OCI-LY3 (cell line): ENCODE measurements at regions not wholly inside any gene's neighbourhood (a gene's known extent, or its start where the extent isn't known, plus 50 kb on each side); places are given as distances from the start of the nearest gene placed in this dataset.

ENCODE experiments used
- H2AFZ ChIP-seq: fragments of 200-600, 300-600 bp; shearing (Covaris generic); 2 replicates; pipeline ENCODE4 v1.6.0; 2014; ENCODE audit warnings: antibody characterized with exemption, low read depth, low read length
- H3K27ac ChIP-seq: fragments of 200-600, 300-600 bp; sonication (generic); 2 replicates; pipeline ENCODE4 v1.5.1; 2014; ENCODE audit warnings: mild to moderate bottlenecking, low read length, moderate library complexity, mixed read lengths
- H3K27me3 ChIP-seq: fragments of 200-600, 300-600 bp; sonication (generic); 2 replicates; pipeline ENCODE4 v1.6.1; 2014; ENCODE audit warnings: low read depth, low read length, mixed read lengths
- H3K36me3 ChIP-seq: fragments of 200-600, 300-600 bp; sonication (generic); replicated peaks from 2 replicates; pipeline ENCODE3; 2014; ENCODE audit warnings: low read depth, low read length, mixed read lengths
- H3K4me1 ChIP-seq: fragments of 300-600, 200-600 bp; sonication (generic); 2 replicates; pipeline ENCODE4 v1.6.1; 2014; ENCODE audit warnings: low read length, mixed read lengths
- H3K4me2 ChIP-seq: fragments of 200-600, 300-600 bp; sonication (generic); 2 replicates; pipeline ENCODE4 v1.6.1; 2014; ENCODE audit warnings: low read length, mixed read lengths
- H3K4me3 ChIP-seq: fragments of 300-600, 200-600 bp; sonication (generic); 2 replicates; pipeline ENCODE4 v1.5.1; 2014; ENCODE audit warnings: antibody characterized with exemption, mild to moderate bottlenecking, low read length, moderate library complexity
- H3K79me2 ChIP-seq: fragments of 300-600, 200-600 bp; shearing (Covaris generic); 2 replicates; pipeline ENCODE4 v1.6.1; 2014; ENCODE audit warnings: mild to moderate bottlenecking, low read length, mixed read lengths
- H3K9ac ChIP-seq: fragments of 300-600, 200-600 bp; shearing (Covaris generic); 2 replicates; pipeline ENCODE4 v1.6.0; 2014; ENCODE audit warnings: mild to moderate bottlenecking, low read length, moderate library complexity
- H3K9me3 ChIP-seq: fragments of 200-600, 300-600 bp; shearing (Covaris generic); 2 replicates; pipeline ENCODE4 v1.6.1; 2014; ENCODE audit warnings: low read length, mixed read lengths; ENCODE audit not compliant: insufficient read depth
- H4K20me1 ChIP-seq: fragments of 200-600, 300-600 bp; sonication (generic); 2 replicates; pipeline ENCODE4 v1.6.1; 2016; ENCODE audit warnings: low read length, mixed read lengths; ENCODE audit not compliant: insufficient read depth
- EZH2phosphoT487 ChIP-seq: fragments of 200-600 bp; shearing (Covaris generic); IDR thresholded peaks from 2 replicates; pipeline ENCODE4 v1.6.1; 2018; ENCODE audit warnings: antibody characterized with exemption, mixed run types, low read depth
- TF ChIP-seq, protein P1 (sequence below): fragments of 200-600, 300-600 bp; sonication (generic); IDR thresholded peaks from 2 replicates; pipeline ENCODE4 v1.5.1; 2014; ENCODE audit warnings: antibody characterized with exemption, low read length, low read depth

DNA sequence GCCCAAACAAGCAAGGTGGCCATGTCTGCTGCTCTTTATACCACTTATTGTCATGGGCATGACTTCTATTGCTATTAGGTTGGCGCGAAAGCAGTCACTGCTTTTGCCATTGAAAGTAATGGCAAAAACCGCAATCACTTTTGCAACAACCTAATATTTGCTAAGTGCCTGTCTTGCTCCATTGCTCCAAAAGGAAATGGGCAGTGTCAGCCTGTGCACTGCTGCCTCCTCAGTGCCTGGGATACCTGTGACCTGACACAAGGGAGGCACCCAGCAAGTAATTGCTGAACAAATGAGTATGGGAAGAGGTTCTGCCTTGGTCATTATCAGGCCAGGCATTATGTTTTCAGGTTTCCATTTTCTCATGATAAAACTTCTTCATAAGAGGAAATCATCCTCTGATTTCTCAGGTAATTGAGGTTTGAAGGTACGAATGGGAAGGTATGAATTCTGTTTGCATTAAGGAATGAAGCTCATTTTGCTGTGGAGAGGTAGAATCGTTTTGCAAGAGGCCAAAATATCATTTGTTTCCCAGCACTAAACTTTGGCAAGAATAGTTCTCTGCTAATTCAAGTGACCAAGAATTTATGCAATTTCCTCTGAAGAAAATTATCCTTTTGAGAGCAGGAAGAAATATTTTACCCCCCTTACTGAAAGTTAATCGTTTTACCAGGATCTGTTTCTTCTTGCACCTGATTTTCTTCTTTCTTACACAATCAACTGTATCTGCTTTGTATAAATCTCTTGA lies 128.4 kb upstream of the SPRY2 start:
- Histone ChIP-seq H3K9ac (no peak overlapping the region), H3K27me3 (peaks cover 16% of the 10 kb centered on the region), H4K20me1 (no peaks in the 10 kb centered on the region), H3K36me3 (no peaks in the 10 kb centered on the region), H3K4me2 (no peak overlapping the region), H3K4me1 (no peaks in the 10 kb centered on the region), H3K9me3 (no peaks in the 10 kb centered on the region), H3K4me3 (no peak overlapping the region), H2AFZ (no peak overlapping the region), H3K79me2 (no peaks in the 10 kb centered on the region), H3K27ac (no peak overlapping the region)
- no peak for TF ChIP-seq EZH2phosphoT487
- TF ChIP-seq, protein P1, sequence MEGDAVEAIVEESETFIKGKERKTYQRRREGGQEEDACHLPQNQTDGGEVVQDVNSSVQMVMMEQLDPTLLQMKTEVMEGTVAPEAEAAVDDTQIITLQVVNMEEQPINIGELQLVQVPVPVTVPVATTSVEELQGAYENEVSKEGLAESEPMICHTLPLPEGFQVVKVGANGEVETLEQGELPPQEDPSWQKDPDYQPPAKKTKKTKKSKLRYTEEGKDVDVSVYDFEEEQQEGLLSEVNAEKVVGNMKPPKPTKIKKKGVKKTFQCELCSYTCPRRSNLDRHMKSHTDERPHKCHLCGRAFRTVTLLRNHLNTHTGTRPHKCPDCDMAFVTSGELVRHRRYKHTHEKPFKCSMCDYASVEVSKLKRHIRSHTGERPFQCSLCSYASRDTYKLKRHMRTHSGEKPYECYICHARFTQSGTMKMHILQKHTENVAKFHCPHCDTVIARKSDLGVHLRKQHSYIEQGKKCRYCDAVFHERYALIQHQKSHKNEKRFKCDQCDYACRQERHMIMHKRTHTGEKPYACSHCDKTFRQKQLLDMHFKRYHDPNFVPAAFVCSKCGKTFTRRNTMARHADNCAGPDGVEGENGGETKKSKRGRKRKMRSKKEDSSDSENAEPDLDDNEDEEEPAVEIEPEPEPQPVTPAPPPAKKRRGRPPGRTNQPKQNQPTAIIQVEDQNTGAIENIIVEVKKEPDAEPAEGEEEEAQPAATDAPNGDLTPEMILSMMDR = no peak

DNA sequence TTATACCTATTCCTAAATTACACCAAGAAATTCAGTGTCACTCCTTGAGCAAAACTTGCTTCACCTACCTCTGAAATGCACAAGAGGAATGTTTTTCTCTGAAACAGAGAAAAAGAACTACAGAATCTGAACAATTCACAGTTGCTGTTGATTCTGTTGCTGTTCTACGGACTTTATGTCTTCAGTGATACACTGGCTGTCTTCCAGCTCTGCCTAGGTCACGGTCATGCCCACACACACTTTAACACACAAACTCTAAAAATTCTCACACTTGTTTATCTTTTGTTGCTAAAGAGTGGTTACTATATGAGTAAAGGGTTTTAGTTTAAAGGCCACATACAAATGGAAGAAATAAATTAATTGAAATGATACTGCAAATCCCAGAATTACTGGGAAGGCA lies 124.4 kb upstream of the SPRY2 start:
- H3K9me3 ChIP-seq = no peaks in the 10 kb centered on the region
- H3K36me3 ChIP-seq = no peaks in the 10 kb centered on the region
- H3K4me2 ChIP-seq = no peak overlapping the region
- H3K79me2 ChIP-seq = no peaks in the 10 kb centered on the region
- peaks cover 24% of the 10 kb centered on the region for H3K27me3 ChIP-seq
- no peak overlapping the region for H3K4me3 ChIP-seq
- H3K9ac ChIP-seq = no peak overlapping the region
- H3K27ac ChIP-seq = no peak overlapping the region
- no peak overlapping the region for H2AFZ ChIP-seq
- H3K4me1 ChIP-seq = peaks cover 4% of the 10 kb centered on the region
- TF ChIP-seq, protein P1 = no peak
- no peak for TF ChIP-seq EZH2phosphoT487
- no peaks in the 10 kb centered on the region for H4K20me1 ChIP-seq

DNA sequence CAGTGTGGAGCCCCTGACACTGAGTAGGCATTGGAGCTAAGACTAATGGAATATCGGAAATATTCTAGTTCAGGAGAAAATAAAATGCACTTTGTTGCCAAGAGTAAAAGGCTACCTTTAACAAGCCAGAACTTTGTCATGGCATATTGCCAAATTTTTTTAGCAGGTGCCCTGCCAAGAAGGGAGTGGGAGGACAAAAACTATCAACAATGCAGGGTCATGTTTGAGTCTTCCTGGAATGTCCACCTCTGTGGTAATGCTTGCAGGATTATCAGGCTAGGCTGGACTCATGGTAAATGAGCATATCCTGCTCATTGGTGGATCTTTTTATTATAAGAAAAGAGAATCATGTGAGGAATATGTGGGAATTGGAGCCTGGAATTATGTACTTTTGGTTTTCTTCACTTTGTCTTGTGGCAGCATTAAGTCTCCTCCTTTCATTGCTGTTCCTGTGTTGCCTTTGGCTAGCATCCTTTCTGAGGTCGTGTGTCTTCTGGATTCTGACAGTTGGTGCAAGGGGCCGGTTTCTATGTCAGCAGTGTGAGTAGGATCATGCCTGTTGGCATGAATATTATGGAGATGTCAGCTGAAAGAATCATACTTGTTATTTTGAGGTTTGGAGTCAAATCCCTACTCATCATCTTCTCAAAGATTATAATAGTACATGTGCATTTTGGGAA lies 122.9 kb upstream of the SPRY2 start:
- Histone ChIP-seq H3K9ac (no peak overlapping the region), H3K36me3 (no peaks in the 10 kb centered on the region), H3K4me1 (peaks cover 4% of the 10 kb centered on the region), H3K4me3 (no peak overlapping the region), H3K27me3 (peaks cover 32% of the 10 kb centered on the region), H3K4me2 (no peak overlapping the region), H3K9me3 (no peaks in the 10 kb centered on the region), H2AFZ (no peak overlapping the region), H4K20me1 (no peaks in the 10 kb centered on the region), H3K27ac (no peak overlapping the region), H3K79me2 (no peaks in the 10 kb centered on the region)
- TF ChIP-seq EZH2phosphoT487 = no peak
- TF ChIP-seq, protein P1 = no peak

DNA sequence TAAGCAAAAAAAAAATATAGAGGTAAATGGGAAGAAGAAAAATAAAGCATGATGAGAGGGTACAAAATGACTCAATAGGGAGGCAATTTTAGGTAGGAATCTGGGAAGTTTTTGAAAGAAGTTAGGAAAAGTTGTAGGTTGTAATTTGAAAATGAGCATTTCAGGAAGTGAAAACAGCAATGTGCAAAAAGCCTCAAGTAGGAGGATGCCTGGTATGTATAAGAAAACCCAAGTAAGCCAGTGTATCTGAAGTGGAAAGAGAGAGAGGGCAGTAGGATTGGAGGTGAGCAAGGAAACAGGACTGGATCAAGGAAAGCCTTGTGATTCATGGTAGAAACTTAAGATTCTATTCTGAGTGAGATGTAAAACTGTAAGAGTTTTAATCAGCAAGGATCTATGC lies 121.6 kb upstream of the SPRY2 start:
- Histone ChIP-seq H3K4me2 (no peak overlapping the region), H3K36me3 (no peaks in the 10 kb centered on the region), H3K9ac (no peak overlapping the region), H3K4me3 (no peak overlapping the region), H3K27ac (no peak overlapping the region), H3K27me3 (peaks cover 44% of the 10 kb centered on the region), H2AFZ (no peak overlapping the region), H4K20me1 (no peaks in the 10 kb centered on the region), H3K4me1 (peaks cover 4% of the 10 kb centered on the region), H3K9me3 (no peaks in the 10 kb centered on the region), H3K79me2 (no peaks in the 10 kb centered on the region)
- TF ChIP-seq EZH2phosphoT487 = no peak
- TF ChIP-seq, protein P1 = no peak
